ENCODE measurements at regions not wholly inside any gene's neighbourhood (a gene's known extent, or its start where the extent isn't known, plus 50 kb on each side); places are given as distances from the start of the nearest gene placed in this dataset.
"Not testable (repeated sequence)": the region's sequence is repeated elsewhere in the genome, so short reads cannot be mapped to it uniquely, and the experiment has no call there.

DNA sequence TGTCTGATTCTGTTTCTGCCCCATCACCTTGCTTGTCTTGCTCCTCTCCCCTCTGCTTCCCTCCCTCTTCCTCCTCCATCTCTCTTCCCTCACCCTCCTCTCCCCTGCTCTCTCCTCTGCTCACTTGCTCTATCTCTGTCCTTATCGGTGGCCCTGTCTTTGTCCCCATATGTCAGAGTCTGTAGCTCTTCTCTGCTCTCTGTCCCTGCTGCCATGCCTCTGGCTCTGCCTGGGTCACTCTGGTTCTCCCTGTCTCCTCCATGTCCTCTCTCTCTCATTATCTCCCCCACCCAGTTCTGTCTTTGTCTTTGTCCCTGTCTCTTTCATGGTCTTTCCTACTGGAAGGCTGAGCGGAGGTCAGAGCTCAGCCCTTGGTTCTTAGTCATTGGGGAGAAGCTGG, 169.1 kb upstream of the NLRP1 start:
- no peak for DNase-seq

GRCh38 chr17:5757314-5757907, 173.1 kb upstream of the NLRP1 start:
- no peak for DNase-seq

GRCh38 chr17:5758651-5759050, 174.3 kb upstream of the NLRP1 start:
- DNase-seq, result peak; percentile 15

DNA sequence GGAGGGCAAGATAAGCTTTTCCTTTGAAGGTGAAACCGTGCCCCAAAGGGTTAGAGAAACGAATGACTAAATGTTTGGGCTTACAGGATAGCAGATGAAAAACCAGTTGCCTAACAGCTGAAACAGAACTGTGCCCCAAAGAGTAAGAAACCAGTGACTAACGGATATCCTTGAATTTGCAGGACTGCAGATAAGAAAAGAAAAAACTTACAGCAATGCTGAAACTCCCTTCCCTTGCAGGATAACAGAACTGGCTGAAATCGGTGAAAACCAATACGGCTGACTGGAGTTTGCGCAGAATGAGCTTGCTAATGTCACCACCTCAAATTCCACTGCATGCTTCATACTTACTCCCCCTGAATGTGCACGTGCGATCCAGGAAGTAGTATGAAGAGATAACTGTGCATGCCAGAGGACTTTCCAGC, 175.2 kb upstream of the NLRP1 start:
- DNase-seq, result no peak

DNA sequence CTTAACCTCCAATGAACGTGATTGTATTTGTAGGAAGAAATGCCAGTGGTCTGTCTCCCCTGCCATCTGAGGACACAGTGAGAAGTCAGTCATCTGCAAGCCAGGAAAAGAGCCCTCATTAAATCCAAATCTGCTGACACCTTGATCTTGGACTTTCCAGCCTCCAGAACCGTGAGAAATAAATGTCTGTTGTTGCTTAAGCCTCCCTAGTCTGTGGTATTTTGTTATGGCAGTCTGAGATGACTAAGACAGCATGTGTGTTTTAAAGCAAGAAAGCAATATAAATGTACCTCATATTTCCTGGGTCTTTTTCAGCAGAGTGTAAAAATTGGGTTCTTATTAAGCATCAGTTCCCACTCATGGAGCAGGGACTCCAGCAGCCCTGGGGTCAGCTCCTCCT, 177.9 kb upstream of the NLRP1 start:
- no peak for DNase-seq

GRCh38 chr17:5763595-5764306, 179.4 kb upstream of the NLRP1 start:
- no peak for DNase-seq

GRCh38 chr17:5769593-5770354, 185.5 kb upstream of the NLRP1 start:
- DNase-seq, result no peak

- DNase-seq, result no peak
Measured at GRCh38 chr17:5770441-5771270, 186.3 kb upstream of the NLRP1 start.

GRCh38 chr17:5771271-5771577, 186.9 kb upstream of the NLRP1 start:
- not testable (repeated sequence) for DNase-seq

GRCh38 chr17:5772017-5772416, 187.7 kb upstream of the NLRP1 start:
- not testable (repeated sequence) for DNase-seq

GRCh38 chr17:5772720-5773119, 188.4 kb upstream of the NLRP1 start:
- no peak for DNase-seq

- DNase-seq, result no peak
Measured at GRCh38 chr17:5773816-5774360, 189.6 kb upstream of the NLRP1 start.

DNA sequence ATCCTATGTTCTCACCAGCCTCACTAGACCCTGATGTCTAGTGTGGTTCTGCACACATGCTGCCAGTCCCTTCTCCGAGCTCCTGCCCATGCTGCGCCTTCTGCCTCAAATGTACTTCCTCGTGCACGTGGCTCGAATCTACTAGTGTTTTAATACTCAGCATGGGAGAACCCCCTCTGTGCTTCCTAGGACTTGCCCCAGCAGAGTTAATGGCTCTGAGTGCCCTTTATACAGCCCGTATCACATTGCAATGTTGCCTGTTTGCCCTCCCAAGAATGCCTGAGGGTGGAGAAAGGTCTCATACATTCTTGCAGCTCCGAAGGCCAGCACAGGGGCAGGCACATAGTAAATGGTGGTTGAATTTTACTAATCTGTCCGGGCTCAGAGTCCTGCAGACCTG, 190.8 kb upstream of the NLRP1 start:
- DNase-seq, result no peak

- no peak for DNase-seq
Measured at GRCh38 chr17:5780476-5780875, 196.2 kb upstream of the NLRP1 start.

GRCh38 chr17:5781236-5781927, 197.1 kb upstream of the NLRP1 start:
- no peak for DNase-seq

GRCh38 chr17:5783269-5783668, 199.0 kb upstream of the NLRP1 start:
- no peak for DNase-seq

- no peak for DNase-seq
Measured at GRCh38 chr17:5783851-5784250, 199.5 kb upstream of the NLRP1 start.

- DNase-seq, result no peak
Measured at GRCh38 chr17:5784791-5785190, 200.5 kb upstream of the NLRP1 start.

DNA sequence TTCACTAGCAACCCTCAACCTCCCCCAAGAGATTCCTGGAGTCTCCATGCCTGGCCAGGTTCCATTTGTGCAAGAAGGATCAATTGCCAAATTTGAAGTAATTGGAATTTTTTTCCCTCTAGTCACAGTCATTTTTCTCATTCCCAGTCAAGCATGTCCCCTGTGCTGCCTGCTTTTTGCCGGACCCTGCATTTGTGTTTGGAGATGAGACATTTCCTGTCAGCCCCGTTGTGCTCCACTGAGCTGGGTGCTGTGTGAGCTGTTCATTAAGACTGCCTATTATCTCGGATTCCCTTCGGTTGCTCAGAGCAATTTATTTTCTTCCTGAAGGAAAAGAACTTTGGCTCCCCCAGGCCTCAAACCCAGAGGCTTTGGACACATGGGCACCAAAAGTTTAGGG, 201.0 kb upstream of the NLRP1 start:
- DNase-seq, result no peak

- no peak for DNase-seq
Measured at GRCh38 chr17:5785867-5786509, 201.7 kb upstream of the NLRP1 start.

GRCh38 chr17:5786510-5786875, 202.2 kb upstream of the NLRP1 start:
- no peak for DNase-seq

Measured in hematopoietic multipotent progenitor cell treated with erythropoietin and hydrocortisone succinate and interleukin-3 and kit ligand, for 6 days (in vitro differentiated cells).